Kidney (tissue), 13 donors: ENCODE measurements at regions not wholly inside any gene's neighbourhood (a gene's known extent, or its start where the extent isn't known, plus 50 kb on each side); places are given as distances from the start of the nearest gene placed in this dataset.
A peak's percentile ranks its signal among the peaks of the same experiment; 100 is the strongest.
"Not testable (repeated sequence)": the region's sequence is repeated elsewhere in the genome, so short reads cannot be mapped to it uniquely, and the experiment has no call there.

ENCODE experiments used
- DNase-seq, 5 donors: peaks; one replicate each; pipeline ENCODE4 v3.0.0-alpha.2; 2013 to 2020
- FAIRE-seq: peaks from 2 replicates; lab custom pipeline; 2012; peaks lifted over from hg19 to GRCh38; lab: Jason Lieb, UNC
- H3K27ac ChIP-seq, 2 donors: one replicate each; pipeline ENCODE4 v1.7.0; 2013; ENCODE audit warnings: low read depth in 2 of 2, low read length in 2 of 2, inconsistent platforms in 1 of 2
- H3K27me3 ChIP-seq: one replicate; pipeline ENCODE4 v1.7.1; 2013; ENCODE audit warnings: low read length, inconsistent platforms; ENCODE audit not compliant: control insufficient read depth, insufficient read depth
- H3K36me3 ChIP-seq, 3 donors: one replicate each; pipeline versions ENCODE4 v1.7.0 to v1.7.1; 2013; ENCODE audit warnings: low read length in 3 of 3, control low read depth in 1 of 3, inconsistent platforms in 1 of 3; ENCODE audit not compliant: insufficient read depth in 3 of 3, control insufficient read depth in 2 of 3
- H3K4me1 ChIP-seq, 3 donors: one replicate each; pipeline versions ENCODE4 v1.7.0 to v1.7.1; 2013; ENCODE audit warnings: low read length in 3 of 3, inconsistent platforms in 1 of 3, low read depth in 1 of 3; ENCODE audit not compliant: control insufficient read depth in 2 of 3, insufficient read depth in 2 of 3
- H3K4me3 ChIP-seq, 3 donors: one replicate each; pipeline versions ENCODE4 v1.7.0 to v1.8.1; 2013; ENCODE audit warnings: low read length in 3 of 3, control low read depth in 1 of 3, inconsistent platforms in 1 of 3
- H3K9ac ChIP-seq, 3 donors: one replicate each; pipeline versions ENCODE4 v1.7.0 to v1.7.1; 2013; ENCODE audit warnings: low read length in 3 of 3, control low read depth in 1 of 3, inconsistent platforms in 1 of 3
- H3K9me3 ChIP-seq, 3 donors: one replicate each; pipeline versions ENCODE4 v1.7.0 to v1.7.1; 2013; ENCODE audit warnings: low read length in 3 of 3, control low read depth in 1 of 3, inconsistent platforms in 1 of 3; ENCODE audit not compliant: control insufficient read depth in 2 of 3, insufficient read depth in 1 of 3
- CTCF ChIP-seq: IDR thresholded peaks from 3 replicates; pipeline ENCODE4 v1.5.1; 2012; ENCODE audit warnings: mild to moderate bottlenecking, moderate library complexity, borderline replicate concordance; ENCODE audit not compliant: insufficient read depth; ENCODE audit errors: extremely low read depth
- intact Hi-C: fragments of 100-400 bp; cut with DNase I; formaldehyde crosslinking; loops from one replicate; pipeline ENCODE4 v1.11.1; 2022
- donor health status: control.
- donor health status: control.
- donor health status: control.
- donor health status: control.
- donor health status: control.
- donor health status: DM: yes; HTN: yes; CAD: no.
- donor health status: Normal renal cell carcinoma (clear cell type).

GRCh38 chr12:87406926-87407325, 622.3 kb downstream of the C12orf50 start:
- H3K36me3 ChIP-seq, result no peaks in the 10 kb centered on the region
- no peak for TF ChIP-seq CTCF
- no peak overlapping the region for H3K4me3 ChIP-seq
- H3K9ac ChIP-seq, result no peak overlapping the region
- no peak overlapping the region for H3K27ac ChIP-seq
- no peak for FAIRE-seq
- no peaks in the 10 kb centered on the region for H3K27me3 ChIP-seq
- intact Hi-C loops, result no loop called here
- peaks cover 0 to 3% (median 0%) of the 10 kb centered on the region in 3 donors for H3K9me3 ChIP-seq
- no peak for DNase-seq
- H3K4me1 ChIP-seq, result no peaks in the 10 kb centered on the region

DNA sequence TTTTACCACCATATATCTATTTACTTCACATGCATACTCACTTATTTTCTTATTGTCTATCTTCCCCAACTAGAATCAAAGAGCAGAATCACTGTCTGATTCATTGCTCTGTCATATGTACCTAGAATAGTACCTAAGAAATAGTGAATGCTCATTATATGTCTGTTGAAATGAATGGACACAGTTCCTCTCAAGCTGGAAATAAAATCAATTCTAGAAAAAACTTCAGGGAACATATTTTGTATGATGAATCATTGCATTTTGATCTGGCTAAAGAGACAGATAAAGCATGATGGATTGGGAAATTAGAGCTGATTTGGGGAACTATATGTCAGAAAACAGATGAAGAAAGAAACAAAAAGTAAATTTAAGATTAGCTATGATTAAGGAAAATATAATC, 623.3 kb downstream of the C12orf50 start:
- DNase-seq, result no peak
- H3K4me3 ChIP-seq, result no peak overlapping the region
- no peak overlapping the region for H3K27ac ChIP-seq
- no peak for FAIRE-seq
- intact Hi-C loops, result no loop called here
- H3K36me3 ChIP-seq, result no peaks in the 10 kb centered on the region
- H3K27me3 ChIP-seq, result no peaks in the 10 kb centered on the region
- no peak for TF ChIP-seq CTCF
- no peak overlapping the region for H3K9ac ChIP-seq
- H3K9me3 ChIP-seq, result peaks cover 0 to 3% (median 0%) of the 10 kb centered on the region in 3 donors
- H3K4me1 ChIP-seq, result no peaks in the 10 kb centered on the region

DNA sequence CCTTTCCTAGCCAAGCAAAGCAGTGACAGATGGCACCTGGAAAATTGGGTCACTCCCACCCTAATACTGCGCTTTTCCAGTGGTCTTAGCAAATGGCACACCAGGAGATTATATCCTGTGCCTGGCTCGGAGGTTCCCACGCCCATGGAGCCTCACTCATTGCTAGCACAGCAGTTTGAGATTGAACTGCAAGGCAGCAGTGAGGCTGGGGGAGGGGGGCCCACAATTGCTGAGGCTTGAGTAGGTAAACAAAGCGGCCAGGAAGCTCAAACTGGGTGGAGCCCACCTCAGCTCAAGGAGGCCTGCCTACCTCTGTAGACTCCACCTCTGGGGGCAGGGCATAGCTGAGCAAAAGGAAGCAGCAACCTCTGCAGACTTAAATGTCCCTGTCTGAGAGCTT, 635.0 kb downstream of the C12orf50 start:
- H3K4me3 ChIP-seq, H3K9ac ChIP-seq, H3K36me3 ChIP-seq, H3K9me3 ChIP-seq, H3K27me3 ChIP-seq, FAIRE-seq, DNase-seq, H3K4me1 ChIP-seq, intact Hi-C loops, H3K27ac ChIP-seq: not testable (repeated sequence)

- intact Hi-C loops, result no loop called here
- TF ChIP-seq CTCF, result no peak
- no peaks in the 10 kb centered on the region for H3K27me3 ChIP-seq
- DNase-seq (peak in 1 of 5 donors; percentile 22), FAIRE-seq (no peak)
- no peaks in the 10 kb centered on the region for H3K4me1 ChIP-seq
- H3K4me3 ChIP-seq, result no peak overlapping the region
- no peak overlapping the region for H3K27ac ChIP-seq
- H3K9me3 ChIP-seq, result no peaks in the 10 kb centered on the region
- no peaks in the 10 kb centered on the region for H3K36me3 ChIP-seq
- H3K9ac ChIP-seq, result no peak overlapping the region
Measured at GRCh38 chr12:87388376-87388775, 640.8 kb downstream of the C12orf50 start.
